ES-I3 (cell line): ENCODE measurements at regions not wholly inside any gene's neighbourhood (a gene's known extent, or its start where the extent isn't known, plus 50 kb on each side); places are given as distances from the start of the nearest gene placed in this dataset.
"Not testable (repeated sequence)": the region's sequence is repeated elsewhere in the genome, so short reads cannot be mapped to it uniquely, and the experiment has no call there.

Experiments
- H3K36me3 ChIP-seq: 2 replicates; pipeline ENCODE4 v1.6.1; 2013; ENCODE audit warnings: mild to moderate bottlenecking, low read length, control low read depth, moderate library complexity; ENCODE audit not compliant: insufficient read depth
- H3K4me1 ChIP-seq: 2 replicates; pipeline ENCODE4 v1.6.1; 2013; ENCODE audit warnings: mild to moderate bottlenecking, control low read depth, low read length; ENCODE audit not compliant: insufficient read depth
- H3K9ac ChIP-seq: 2 replicates; pipeline ENCODE4 v1.6.1; 2013; ENCODE audit warnings: low read depth, mild to moderate bottlenecking, low read length, moderate library complexity
- H3K9me3 ChIP-seq: 2 replicates; pipeline ENCODE4 v1.6.1; 2013; ENCODE audit warnings: mild to moderate bottlenecking, low read length, moderate library complexity; ENCODE audit not compliant: control insufficient read depth, insufficient read depth

DNA sequence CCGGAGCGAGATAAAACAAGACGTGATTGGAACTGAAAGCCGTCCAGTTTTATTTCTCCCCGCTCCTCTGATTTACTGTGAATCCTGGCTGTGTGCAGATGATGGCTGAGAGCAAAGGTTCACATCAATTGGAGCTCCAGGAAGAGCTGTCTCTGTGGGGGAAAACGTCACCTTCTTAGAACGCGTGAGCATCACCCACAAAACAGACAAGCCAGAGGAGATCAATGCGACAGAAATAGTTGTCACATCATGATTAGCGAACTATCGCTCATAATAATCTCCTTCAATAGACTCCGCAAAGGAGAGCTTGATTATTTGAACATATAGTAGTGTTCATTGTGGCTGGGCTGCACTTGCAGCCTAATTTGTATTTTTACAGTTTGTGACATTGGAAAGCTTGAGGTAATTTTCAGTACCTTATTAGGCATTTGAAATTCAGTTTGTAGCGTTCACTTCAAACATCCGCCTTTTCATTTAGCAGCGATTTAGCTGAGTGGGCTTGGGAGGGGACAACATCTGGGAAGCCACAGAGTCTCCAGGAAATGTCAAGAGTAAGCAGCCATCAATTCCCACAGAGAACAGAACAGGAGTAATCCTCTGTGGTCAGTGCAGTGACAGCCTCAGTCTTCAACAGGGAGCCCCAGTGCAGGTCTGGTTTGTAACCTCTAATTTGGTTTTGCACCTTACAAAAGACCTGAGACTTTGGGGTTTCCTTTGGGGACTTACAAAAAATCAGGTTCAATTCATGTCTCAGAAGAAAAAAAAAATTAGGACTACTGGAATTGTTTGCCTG lies 276.8 kb upstream of the PFKP start:
- Histone ChIP-seq H3K9me3 (no peaks in the 10 kb centered on the region), H3K9ac (no peak overlapping the region), H3K4me1 (no peaks in the 10 kb centered on the region), H3K36me3 (no peaks in the 10 kb centered on the region)

DNA sequence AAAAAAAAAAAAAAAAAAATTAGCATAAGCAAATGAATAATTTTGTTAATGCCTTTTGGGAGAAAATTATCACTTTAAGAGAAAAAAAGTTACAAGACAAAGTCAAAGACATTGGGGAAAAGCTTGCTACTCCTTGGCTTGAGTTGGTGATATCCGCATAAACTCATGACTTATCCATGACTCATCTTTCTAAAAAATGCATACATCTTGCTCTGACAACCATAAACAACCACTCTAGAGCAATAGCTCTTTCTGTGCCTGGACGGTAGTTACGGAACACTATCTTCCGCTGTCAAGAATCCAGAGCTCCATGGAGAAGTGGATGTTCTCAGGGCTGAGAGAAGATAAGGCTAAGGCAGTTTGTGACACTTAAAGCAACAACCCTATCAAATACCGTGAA lies 281.1 kb upstream of the PFKP start:
- Histone ChIP-seq H3K9me3 (no peaks in the 10 kb centered on the region), H3K36me3 (no peaks in the 10 kb centered on the region), H3K4me1 (no peaks in the 10 kb centered on the region), H3K9ac (no peak overlapping the region)

DNA sequence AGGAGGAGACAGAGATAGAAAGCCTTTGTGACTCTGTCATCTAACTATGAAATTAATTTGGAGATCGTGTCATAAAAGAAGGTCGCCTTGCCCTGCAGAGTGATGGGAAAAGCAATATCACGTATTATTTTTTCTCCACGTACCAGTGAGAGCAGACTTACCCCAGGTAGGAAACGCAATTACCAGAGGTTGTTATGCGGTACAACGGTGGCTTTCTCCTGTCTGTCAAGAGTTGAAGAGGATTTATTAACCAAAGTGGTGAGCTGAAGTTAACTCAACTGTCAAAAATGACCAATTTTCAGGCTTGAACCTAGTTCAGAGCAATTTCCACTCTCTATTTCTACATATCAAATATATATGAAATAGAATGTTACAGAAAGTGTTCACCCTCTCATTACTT lies 282.6 kb upstream of the PFKP start:
- H3K36me3 ChIP-seq = no peaks in the 10 kb centered on the region
- H3K9ac ChIP-seq = no peak overlapping the region
- no peaks in the 10 kb centered on the region for H3K9me3 ChIP-seq
- no peaks in the 10 kb centered on the region for H3K4me1 ChIP-seq

DNA sequence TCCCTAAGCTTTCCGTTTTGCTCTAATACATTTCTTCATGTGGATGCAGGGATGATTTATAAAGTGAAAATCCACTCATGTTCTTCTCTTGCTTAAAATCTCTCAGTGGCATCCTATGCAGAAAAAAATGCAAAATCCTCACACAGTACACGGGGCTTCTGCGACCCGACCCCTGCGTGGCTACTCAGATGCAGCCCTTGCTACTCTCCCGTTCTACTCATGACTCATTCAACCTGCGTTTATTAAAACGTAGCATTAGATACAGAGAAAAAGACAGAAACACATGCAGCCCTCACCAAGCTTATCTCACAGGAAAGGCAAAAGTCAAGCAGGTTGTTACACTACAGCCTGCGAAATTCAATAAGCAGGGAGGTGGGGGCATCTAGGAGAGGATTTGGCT lies 284.4 kb upstream of the PFKP start:
- Histone ChIP-seq H3K9me3 (no peaks in the 10 kb centered on the region), H3K36me3 (no peaks in the 10 kb centered on the region), H3K9ac (no peak overlapping the region), H3K4me1 (no peaks in the 10 kb centered on the region)

- H3K9ac ChIP-seq = no peak overlapping the region
- H3K9me3 ChIP-seq = no peaks in the 10 kb centered on the region
Measured at GRCh38 chr10:2782265-2782664, 285.1 kb upstream of the PFKP start.

GRCh38 chr10:2777666-2778355 lies 289.5 kb upstream of the PFKP start:
- H3K4me1 ChIP-seq = no peaks in the 10 kb centered on the region
- H3K36me3 ChIP-seq = no peaks in the 10 kb centered on the region

More at GRCh38 chr10:2782265-2782664, 285.1 kb upstream of the PFKP start:
- Histone ChIP-seq H3K4me1 (no peaks in the 10 kb centered on the region), H3K36me3 (no peaks in the 10 kb centered on the region)

DNA sequence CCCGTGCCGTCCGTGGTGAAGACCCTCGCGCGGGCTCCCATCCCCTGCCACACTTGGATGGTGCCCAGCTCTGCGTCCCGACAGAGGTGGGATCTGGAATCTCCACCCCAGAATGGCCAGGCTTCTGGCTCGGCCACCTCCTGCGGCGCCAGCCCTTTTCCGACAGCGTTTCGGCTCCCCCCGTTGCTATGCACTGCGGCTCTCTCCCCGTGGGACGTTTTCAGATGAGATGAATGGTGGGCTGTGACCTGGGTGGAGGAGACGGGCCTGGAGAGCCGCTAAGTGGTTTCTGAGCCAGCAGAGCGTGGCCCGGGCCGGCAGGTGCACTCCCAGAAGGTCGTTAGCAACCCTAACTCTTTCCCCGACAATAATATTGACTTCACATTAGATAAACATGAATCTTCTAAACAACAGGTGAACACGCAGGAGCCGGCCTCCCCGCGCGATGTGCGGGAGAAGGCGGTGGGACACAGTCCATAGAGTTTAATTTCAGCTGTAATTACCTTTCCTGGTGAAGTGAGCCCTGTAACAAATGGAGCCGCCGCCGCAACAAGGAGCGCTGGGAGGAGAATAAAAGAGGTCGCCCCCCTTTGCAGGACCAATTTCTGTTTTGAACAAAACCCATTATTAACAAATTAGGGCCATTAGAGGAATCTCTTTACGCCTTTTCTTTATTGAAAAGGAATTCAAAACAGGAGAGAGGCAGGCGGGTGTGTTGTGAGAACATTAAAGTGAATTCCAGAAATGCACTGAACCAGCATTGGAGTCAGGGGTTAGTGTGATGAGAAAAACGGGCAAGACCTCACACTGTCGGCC lies 294.3 kb upstream of the PFKP start:
- Histone ChIP-seq H3K9ac (no peak overlapping the region), H3K36me3 (no peaks in the 10 kb centered on the region), H3K4me1 (no peaks in the 10 kb centered on the region)

More at GRCh38 chr10:2777666-2778355, 289.5 kb upstream of the PFKP start:
- Histone ChIP-seq H3K9ac (no peak overlapping the region), H3K9me3 (no peaks in the 10 kb centered on the region)

DNA sequence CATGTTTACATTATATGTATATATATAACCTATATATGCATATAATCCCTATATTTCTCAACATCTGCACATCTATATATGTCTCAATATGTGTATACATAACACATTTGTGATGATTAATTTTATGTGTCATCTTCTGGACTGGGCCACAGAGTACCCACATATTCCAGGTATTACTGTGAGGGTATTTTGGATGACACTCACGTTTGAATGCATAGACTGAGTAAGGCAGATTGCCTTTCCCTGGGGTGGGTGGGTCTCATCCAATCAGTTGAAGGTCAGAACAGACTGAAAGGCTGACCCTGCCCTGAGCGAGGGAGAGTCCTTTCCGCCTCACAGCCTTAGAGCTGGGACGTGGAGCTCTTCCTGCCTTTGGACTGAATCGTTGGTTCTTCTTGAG lies 295.2 kb upstream of the PFKP start:
- no peak overlapping the region for H3K9ac ChIP-seq
- no peaks in the 10 kb centered on the region for H3K36me3 ChIP-seq
- no peaks in the 10 kb centered on the region for H3K9me3 ChIP-seq
- no peaks in the 10 kb centered on the region for H3K4me1 ChIP-seq

More for the DNA sequence above, 294.3 kb upstream of the PFKP start:
- H3K9me3 ChIP-seq = no peaks in the 10 kb centered on the region

DNA sequence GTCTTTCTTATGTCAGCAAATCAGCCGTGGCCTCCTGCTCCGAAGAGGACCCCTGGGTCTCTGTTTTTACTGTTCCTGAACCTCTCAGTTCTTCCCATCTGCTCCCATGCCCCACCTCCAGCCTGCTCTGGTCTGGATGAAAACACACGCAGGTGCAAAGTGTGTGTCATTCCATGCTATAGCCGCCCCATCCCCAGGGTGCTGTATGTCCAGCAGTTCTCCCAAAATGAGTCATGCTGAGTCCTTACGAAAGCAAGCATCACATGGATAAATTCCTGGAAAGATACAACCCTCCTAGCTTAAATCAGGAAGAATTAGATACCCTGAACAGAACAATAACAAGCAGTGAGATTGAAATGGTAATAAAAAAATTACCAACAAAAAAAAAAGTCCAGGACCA lies 300.1 kb upstream of the PFKP start:
- H3K9me3 ChIP-seq, H3K9ac ChIP-seq: not testable (repeated sequence)

GRCh38 chr10:2761971-2762370 lies 305.4 kb upstream of the PFKP start:
- no peak overlapping the region for H3K9ac ChIP-seq
- H3K4me1 ChIP-seq = no peaks in the 10 kb centered on the region
- no peaks in the 10 kb centered on the region for H3K36me3 ChIP-seq
- H3K9me3 ChIP-seq = no peaks in the 10 kb centered on the region

More for the DNA sequence above, 300.1 kb upstream of the PFKP start:
- not testable (repeated sequence) for H3K4me1 ChIP-seq, H3K36me3 ChIP-seq

DNA sequence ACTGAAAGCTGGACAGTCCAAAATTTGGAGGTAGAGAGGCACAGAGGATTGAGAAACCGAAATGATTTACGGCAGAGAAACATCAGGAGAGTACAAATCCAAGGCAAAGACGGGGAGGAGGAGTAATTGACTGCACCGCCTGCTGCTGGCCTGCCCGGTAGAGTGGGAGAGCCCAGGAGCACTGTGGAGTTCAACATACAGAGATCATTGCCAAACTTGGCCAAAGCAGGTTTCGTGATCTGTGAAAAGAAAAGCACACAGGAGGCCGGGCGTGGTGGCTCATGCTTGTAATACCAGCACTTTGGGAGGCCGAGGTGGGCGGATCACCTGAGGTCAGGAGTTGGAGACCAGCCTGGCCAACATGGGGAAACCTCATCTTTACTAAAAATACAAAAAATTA lies 306.0 kb upstream of the PFKP start:
- no peaks in the 10 kb centered on the region for H3K36me3 ChIP-seq
- no peaks in the 10 kb centered on the region for H3K9me3 ChIP-seq
- H3K4me1 ChIP-seq = no peaks in the 10 kb centered on the region
- H3K9ac ChIP-seq = no peak overlapping the region

GRCh38 chr10:2760736-2761135 lies 306.6 kb upstream of the PFKP start:
- H3K36me3 ChIP-seq = no peaks in the 10 kb centered on the region
- no peak overlapping the region for H3K9ac ChIP-seq
- H3K4me1 ChIP-seq = no peaks in the 10 kb centered on the region
- no peaks in the 10 kb centered on the region for H3K9me3 ChIP-seq

DNA sequence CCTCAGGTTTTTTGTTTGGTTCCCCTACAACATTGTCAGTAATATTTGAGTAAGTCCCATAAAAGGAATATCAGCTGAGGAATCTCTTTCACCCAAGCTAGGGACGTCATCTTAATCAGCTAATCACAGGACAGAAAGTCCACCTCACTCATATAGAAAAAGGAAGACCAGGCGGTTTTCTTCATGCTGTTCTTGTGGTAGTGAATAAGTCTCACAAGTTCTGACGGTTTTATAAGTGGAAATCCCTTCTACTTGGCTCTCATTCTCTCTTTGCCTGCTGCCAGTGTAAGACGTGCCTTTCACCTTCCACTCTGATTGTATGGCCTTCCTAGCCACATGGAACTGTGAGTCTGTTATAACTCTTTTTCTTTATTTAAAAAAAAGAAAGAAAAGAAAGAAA lies 308.1 kb upstream of the PFKP start:
- Histone ChIP-seq H3K4me1 (no peaks in the 10 kb centered on the region), H3K9ac (no peak overlapping the region), H3K36me3 (no peaks in the 10 kb centered on the region), H3K9me3 (no peaks in the 10 kb centered on the region)

DNA sequence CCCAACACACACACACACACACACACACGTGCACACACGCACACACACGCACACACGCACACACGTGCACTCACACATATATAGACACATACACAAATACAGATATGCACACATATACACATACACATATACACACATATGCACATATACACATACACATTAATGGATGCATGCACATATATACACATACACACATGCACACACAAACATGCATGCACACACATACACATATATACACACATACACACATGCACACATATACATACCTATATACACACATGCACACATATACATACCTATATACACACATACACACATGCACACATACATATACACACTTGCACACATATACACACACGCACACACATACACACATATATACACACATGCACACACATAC lies 312.4 kb upstream of the PFKP start:
- Histone ChIP-seq H3K9me3 (no peaks in the 10 kb centered on the region), H3K36me3 (no peaks in the 10 kb centered on the region), H3K9ac (no peak overlapping the region), H3K4me1 (no peaks in the 10 kb centered on the region)
